DOHH2 (cell line): ENCODE measurements at regions not wholly inside any gene's neighbourhood (a gene's known extent, or its start where the extent isn't known, plus 50 kb on each side); places are given as distances from the start of the nearest gene placed in this dataset.
A peak's percentile ranks its signal among the peaks of the same experiment; 100 is the strongest.

Source experiments
- H3F3A ChIP-seq: fragments of 200-600 bp; sonication (generic), shearing (Covaris generic); 2 replicates; pipeline ENCODE4 v1.6.0; 2016; ENCODE audit warnings: antibody characterized with exemption, mild to moderate bottlenecking; ENCODE audit not compliant: control insufficient read depth, insufficient read depth
- H3K27ac ChIP-seq: fragments of 200-600 bp; sonication (generic); 2 replicates; pipeline ENCODE4 v1.5.1; 2014; ENCODE audit warnings: low read depth, mild to moderate bottlenecking, low read length, moderate library complexity
- H3K27me3 ChIP-seq: fragments of 200-600 bp; sonication (generic); 2 replicates; pipeline ENCODE4 v1.6.1; 2014; ENCODE audit warnings: mild to moderate bottlenecking, low read length, mixed read lengths; ENCODE audit not compliant: control insufficient read depth
- H3K36me3 ChIP-seq: fragments of 200-600 bp; sonication (generic); 2 replicates; pipeline ENCODE4 v1.6.1; 2014; ENCODE audit warnings: mild to moderate bottlenecking, low read length, moderate library complexity, mixed read lengths; ENCODE audit not compliant: control insufficient read depth
- H3K4me1 ChIP-seq: fragments of 200-600 bp; sonication (generic); 2 replicates; pipeline ENCODE4 v1.6.1; 2014; ENCODE audit warnings: mild to moderate bottlenecking, low read length, mixed read lengths; ENCODE audit not compliant: control insufficient read depth
- H3K4me2 ChIP-seq: fragments of 200-600 bp; sonication (generic); 2 replicates; pipeline ENCODE4 v1.6.0; 2014; ENCODE audit warnings: mild to moderate bottlenecking, low read length, moderate library complexity
- H3K4me3 ChIP-seq: fragments of 200-600 bp; sonication (generic); 2 replicates; pipeline ENCODE4 v1.5.1; 2014; ENCODE audit warnings: mild to moderate bottlenecking, low read length, mixed read lengths
- H3K79me2 ChIP-seq: fragments of 200-600 bp; sonication (generic); 2 replicates; pipeline ENCODE4 v1.6.1; 2014; ENCODE audit warnings: mild to moderate bottlenecking, low read length, mixed read lengths; ENCODE audit not compliant: control insufficient read depth
- H3K9me2 ChIP-seq: fragments of 200-600 bp; sonication (generic); replicated peaks from 2 replicates; pipeline ENCODE4 v1.6.1; 2014; ENCODE audit warnings: mild to moderate bottlenecking, low read length, mixed read lengths; ENCODE audit not compliant: control insufficient read depth
- H3K9me3 ChIP-seq: fragments of 200-600 bp; sonication (generic); 2 replicates; pipeline ENCODE4 v1.6.1; 2014; ENCODE audit warnings: antibody characterized with exemption, low read length, mixed read lengths; ENCODE audit not compliant: control insufficient read depth, insufficient read depth
- H4K20me1 ChIP-seq: fragments of 200-600 bp; sonication (generic); 2 replicates; pipeline ENCODE4 v1.6.0; 2014; ENCODE audit warnings: low read depth, mild to moderate bottlenecking, antibody characterized with exemption, low read length, moderate library complexity; ENCODE audit not compliant: control insufficient read depth, insufficient read depth
- CTCF ChIP-seq: fragments of 200-600 bp; sonication (generic); IDR thresholded peaks from one replicate; pipeline ENCODE4 v1.5.1; 2014; ENCODE audit warnings: antibody characterized with exemption, mild to moderate bottlenecking, low read depth, low read length; ENCODE audit not compliant: poor library complexity, severe bottlenecking
- EZH2phosphoT487 ChIP-seq: fragments of 200-600 bp; sonication (generic); IDR thresholded peaks from 2 replicates; pipeline ENCODE4 v1.6.1; 2017; ENCODE audit warnings: borderline replicate concordance, mild to moderate bottlenecking, antibody characterized with exemption, low read length, moderate library complexity, mixed read lengths

DNA sequence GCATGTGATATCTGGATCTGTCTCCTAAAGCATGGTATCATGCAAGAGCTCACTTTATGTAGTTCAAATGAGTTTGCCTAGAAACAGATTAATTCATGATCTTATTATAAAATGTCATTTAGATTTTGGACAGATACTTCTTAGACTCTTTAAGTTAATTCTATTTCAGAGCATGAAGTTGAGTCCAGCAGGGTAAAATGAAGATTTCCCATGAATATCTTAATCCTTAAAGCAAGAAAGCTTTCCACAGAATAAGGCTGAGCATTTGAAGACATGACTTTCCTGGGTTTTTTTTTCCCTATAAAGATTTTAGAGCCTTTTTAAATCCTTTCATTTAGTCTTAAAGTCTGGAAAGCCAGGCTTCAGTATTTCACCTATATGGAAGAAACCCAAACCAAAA lies 556.0 kb upstream of the GJE1 start:
- H3K79me2 ChIP-seq: no peaks in the 10 kb centered on the region
- H3F3A ChIP-seq: no peaks in the 10 kb centered on the region
- no peaks in the 10 kb centered on the region for H3K9me2 ChIP-seq
- no peak overlapping the region for H3K4me2 ChIP-seq
- no peaks in the 10 kb centered on the region for H3K4me1 ChIP-seq
- H3K36me3 ChIP-seq: no peaks in the 10 kb centered on the region
- no peaks in the 10 kb centered on the region for H4K20me1 ChIP-seq
- no peak overlapping the region for H3K4me3 ChIP-seq
- no peaks in the 10 kb centered on the region for H3K9me3 ChIP-seq
- no peaks in the 10 kb centered on the region for H3K27me3 ChIP-seq
- TF ChIP-seq CTCF (no peak), EZH2phosphoT487 (no peak)
- H3K27ac ChIP-seq: no peak overlapping the region

GRCh38 chr6:141562851-141563763 lies 569.6 kb upstream of the GJE1 start:
- peak overlapping the region; percentile 36 for H3K27ac ChIP-seq

GRCh38 chr6:141562186-141562811 lies 570.4 kb upstream of the GJE1 start:
- Histone ChIP-seq H3K27ac (peak overlapping the region; percentile 36), H3K9me2 (no peaks in the 10 kb centered on the region), H3K9me3 (no peaks in the 10 kb centered on the region), H3K4me2 (peak overlapping the region; percentile 81), H3K4me3 (peak overlapping the region; percentile 58), H4K20me1 (no peaks in the 10 kb centered on the region), H3K4me1 (peaks cover 12% of the 10 kb centered on the region), H3K36me3 (no peaks in the 10 kb centered on the region), H3K27me3 (no peaks in the 10 kb centered on the region), H3K79me2 (no peaks in the 10 kb centered on the region), H3F3A (no peaks in the 10 kb centered on the region)
- no peak for TF ChIP-seq CTCF
- TF ChIP-seq EZH2phosphoT487: no peak

More at GRCh38 chr6:141562851-141563763, 569.6 kb upstream of the GJE1 start:
- no peaks in the 10 kb centered on the region for H3K9me3 ChIP-seq
- TF ChIP-seq EZH2phosphoT487 (no peak), CTCF (peak; percentile 77)
- H3K27me3 ChIP-seq: no peaks in the 10 kb centered on the region
- no peaks in the 10 kb centered on the region for H3K9me2 ChIP-seq
- peaks cover 12% of the 10 kb centered on the region for H3K4me1 ChIP-seq
- peak overlapping the region; percentile 58 for H3K4me3 ChIP-seq
- no peaks in the 10 kb centered on the region for H3K36me3 ChIP-seq
- H3K4me2 ChIP-seq: peak overlapping the region; percentile 81
- no peaks in the 10 kb centered on the region for H3K79me2 ChIP-seq
- no peaks in the 10 kb centered on the region for H4K20me1 ChIP-seq
- no peaks in the 10 kb centered on the region for H3F3A ChIP-seq
